ENCODE measurements at regions not wholly inside any gene's neighbourhood (a gene's known extent, or its start where the extent isn't known, plus 50 kb on each side); places are given as distances from the start of the nearest gene placed in this dataset.

DNA sequence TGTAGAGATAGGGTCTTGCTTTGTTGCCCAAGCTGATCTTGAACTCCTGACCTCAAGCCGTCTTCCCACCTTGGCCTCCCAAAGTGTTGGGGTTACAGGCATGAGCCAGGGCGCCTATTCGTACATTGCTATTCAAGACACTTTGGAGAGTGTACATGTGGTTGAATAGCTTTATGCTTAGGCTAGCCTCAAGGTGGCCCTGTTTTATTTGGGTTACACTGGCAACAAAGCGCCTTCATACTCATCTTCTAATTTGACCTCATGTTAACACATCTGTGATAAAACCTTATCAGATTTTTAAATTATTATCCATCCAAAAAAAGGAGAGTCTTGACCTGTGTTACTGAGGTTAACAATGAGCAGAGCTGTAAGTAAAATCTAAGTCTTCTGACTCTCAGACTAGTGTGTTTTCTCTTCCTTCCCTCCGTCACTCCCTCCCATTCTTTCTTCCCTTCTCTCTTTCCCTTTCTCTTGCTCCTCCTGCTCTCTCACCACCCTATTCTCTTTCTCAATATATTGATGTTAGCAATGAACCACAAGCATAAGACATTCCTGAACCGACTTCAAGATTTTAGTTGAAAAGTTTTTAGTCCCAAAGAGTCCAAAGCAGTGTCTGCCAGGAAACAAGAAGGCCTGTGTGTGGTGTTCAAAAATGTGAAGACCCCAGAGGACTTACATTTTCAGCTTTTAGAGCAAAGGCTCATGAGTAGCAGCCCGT is 603.7 kb upstream of the CFAP20DC start:
- DNase-seq (ENCODE audit: low spot score) = no peak
- H3K4me3 ChIP-seq = peak overlapping the region; percentile 2
- TF ChIP-seq, protein P1, sequence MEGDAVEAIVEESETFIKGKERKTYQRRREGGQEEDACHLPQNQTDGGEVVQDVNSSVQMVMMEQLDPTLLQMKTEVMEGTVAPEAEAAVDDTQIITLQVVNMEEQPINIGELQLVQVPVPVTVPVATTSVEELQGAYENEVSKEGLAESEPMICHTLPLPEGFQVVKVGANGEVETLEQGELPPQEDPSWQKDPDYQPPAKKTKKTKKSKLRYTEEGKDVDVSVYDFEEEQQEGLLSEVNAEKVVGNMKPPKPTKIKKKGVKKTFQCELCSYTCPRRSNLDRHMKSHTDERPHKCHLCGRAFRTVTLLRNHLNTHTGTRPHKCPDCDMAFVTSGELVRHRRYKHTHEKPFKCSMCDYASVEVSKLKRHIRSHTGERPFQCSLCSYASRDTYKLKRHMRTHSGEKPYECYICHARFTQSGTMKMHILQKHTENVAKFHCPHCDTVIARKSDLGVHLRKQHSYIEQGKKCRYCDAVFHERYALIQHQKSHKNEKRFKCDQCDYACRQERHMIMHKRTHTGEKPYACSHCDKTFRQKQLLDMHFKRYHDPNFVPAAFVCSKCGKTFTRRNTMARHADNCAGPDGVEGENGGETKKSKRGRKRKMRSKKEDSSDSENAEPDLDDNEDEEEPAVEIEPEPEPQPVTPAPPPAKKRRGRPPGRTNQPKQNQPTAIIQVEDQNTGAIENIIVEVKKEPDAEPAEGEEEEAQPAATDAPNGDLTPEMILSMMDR (IDR thresholded peaks at IDR 0.05) = no peak
- H3K27ac ChIP-seq = peak overlapping the region in 1 of 2 donors; percentile 57

DNA sequence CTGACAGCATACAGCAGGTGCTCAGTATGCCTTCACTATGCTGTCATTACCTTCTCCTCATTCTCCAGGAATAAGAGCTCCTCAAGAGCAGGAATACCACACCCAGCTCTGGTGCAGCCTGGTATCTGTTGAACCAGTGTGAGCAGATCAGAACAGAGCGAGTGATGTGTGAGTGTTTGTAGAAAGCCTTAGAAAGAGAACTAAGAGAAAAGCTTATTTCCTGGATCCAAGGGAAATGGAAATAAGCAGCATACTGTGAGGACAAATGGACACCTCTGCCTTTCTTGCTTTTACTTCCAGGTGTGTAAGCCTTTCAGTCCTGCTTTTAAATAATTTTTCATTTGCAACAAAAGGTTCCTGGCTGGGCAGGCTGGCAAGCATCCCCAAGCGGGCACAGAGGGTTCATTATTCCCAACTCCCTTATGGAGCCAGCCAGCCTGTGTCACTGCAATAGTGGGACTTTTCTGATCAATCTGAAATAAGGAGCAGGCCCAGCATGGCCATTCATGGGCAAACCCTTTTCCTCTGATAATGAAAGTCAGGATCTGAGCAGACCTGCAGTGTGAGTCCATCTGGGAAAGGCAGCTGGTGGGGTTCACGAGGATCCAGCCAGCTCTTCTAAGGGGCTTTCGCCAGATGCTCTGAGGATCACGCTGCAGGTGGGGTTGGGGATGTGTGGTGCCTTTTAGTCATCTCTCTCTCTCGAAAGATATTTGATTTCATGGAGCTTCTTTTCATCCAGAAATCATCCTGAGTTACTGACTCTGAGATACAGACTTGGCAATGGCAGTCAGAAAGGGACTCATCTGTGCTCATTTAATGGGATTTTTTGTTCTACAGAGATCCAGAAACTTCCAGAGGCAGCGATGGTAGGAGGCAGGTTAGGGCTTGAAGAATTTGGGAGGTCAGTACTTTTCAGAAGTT is 594.9 kb upstream of the CFAP20DC start:
- no peak for DNase-seq (ENCODE audit: low spot score)
- no peak overlapping the region for H3K27ac ChIP-seq
- TF ChIP-seq, protein P1 (IDR thresholded peaks at IDR 0.05) = no peak
- no peak overlapping the region for H3K4me3 ChIP-seq

GRCh38 chr3:59641169-59641899 is 591.5 kb upstream of the CFAP20DC start:
- Histone ChIP-seq H3K27ac (peak overlapping the region in 1 of 2 donors; percentile 40), H3K4me3 (no peak overlapping the region)
- TF ChIP-seq, protein P1 (IDR thresholded peaks at IDR 0.05) = no peak
- DNase-seq (ENCODE audit: low spot score) = peak; percentile 81

DNA sequence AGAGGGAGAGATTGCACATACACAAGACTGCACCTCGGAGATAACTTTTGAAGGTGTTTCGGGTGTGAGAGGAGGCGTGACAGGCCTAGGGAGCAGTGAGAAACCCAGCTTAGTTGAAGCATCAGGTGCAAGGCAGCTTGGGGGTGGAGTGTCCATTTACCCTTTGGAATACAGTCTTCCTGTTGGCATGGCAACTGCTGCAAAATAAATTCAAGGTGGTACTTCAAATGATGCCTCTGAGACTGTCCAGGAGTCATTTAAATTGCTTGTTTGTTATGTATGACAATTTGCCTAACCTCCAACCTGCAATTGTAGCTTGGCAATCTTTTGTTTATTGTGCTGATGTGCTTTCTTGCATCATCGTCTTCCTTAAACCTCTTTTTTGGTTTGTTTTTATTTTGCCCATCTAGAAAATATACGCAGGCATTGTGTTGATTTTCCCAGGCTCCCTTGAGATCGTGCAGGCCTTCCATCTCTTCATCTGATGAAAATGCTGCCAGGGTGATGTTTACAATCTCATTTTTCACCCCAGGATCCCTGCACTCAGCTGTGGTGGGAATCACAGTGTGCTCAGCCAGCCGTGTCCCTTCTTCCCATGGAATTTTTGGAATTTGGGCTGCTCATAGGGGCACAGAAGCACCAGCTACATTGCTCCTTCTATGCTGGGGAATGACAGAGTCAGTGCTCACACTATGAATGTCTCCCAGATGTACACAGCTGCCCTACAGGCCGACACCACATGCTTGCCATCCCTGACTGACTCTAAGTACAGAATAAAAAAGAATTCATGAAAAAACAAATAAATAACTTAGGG is 583.1 kb upstream of the CFAP20DC start:
- no peak for DNase-seq (ENCODE audit: low spot score)
- Histone ChIP-seq H3K4me3 (no peak overlapping the region), H3K27ac (peak overlapping the region in 1 of 2 donors; percentile 46)
- TF ChIP-seq, protein P1 (IDR thresholded peaks at IDR 0.05) = no peak

GRCh38 chr3:59631482-59631881 is 581.7 kb upstream of the CFAP20DC start:
- no peak for DNase-seq (ENCODE audit: low spot score)
- Histone ChIP-seq H3K4me3 (no peak overlapping the region), H3K27ac (no peak overlapping the region)
- TF ChIP-seq, protein P1 (IDR thresholded peaks at IDR 0.05) = no peak

DNA sequence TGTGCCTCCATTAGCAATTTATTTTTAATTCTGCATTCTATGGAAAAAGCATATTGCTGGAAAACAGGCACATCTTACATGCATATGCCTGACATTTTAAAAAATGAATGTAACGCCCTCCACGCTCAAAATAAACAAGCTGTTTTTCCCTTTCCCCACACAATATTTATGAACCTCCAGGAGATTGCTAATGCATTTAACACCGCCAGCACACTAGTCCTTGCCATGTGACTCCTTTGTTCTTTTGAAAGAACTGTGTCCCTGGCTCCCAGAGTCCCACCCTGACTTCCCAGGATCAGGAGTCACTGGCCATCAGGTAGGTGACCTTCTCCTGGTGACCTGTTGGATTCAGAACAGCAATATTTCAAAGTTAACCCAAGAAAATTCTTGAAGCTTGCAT is 571.2 kb upstream of the CFAP20DC start:
- Histone ChIP-seq H3K4me3 (no peak overlapping the region), H3K27ac (no peak overlapping the region)
- DNase-seq (ENCODE audit: low spot score) = no peak
- TF ChIP-seq, protein P1 (IDR thresholded peaks at IDR 0.05) = no peak
